HG03064 (cell line): ENCODE measurements at regions not wholly inside any gene's neighbourhood (a gene's known extent, or its start where the extent isn't known, plus 50 kb on each side); places are given as distances from the start of the nearest gene placed in this dataset.

ENCODE experiments used
- ATAC-seq: cut with Tn5 transposase; IDR thresholded peaks from one replicate; pipeline ENCODE4 v1.9.1; 2021; ENCODE audit warnings: low read depth; ENCODE audit not compliant: unreplicated experiment

GRCh38 chr18:51687845-51688585, 490.5 kb upstream of the MEX3C start:
- no peak for ATAC-seq

GRCh38 chr18:51692612-51693011, 495.1 kb upstream of the MEX3C start:
- no peak for ATAC-seq

DNA sequence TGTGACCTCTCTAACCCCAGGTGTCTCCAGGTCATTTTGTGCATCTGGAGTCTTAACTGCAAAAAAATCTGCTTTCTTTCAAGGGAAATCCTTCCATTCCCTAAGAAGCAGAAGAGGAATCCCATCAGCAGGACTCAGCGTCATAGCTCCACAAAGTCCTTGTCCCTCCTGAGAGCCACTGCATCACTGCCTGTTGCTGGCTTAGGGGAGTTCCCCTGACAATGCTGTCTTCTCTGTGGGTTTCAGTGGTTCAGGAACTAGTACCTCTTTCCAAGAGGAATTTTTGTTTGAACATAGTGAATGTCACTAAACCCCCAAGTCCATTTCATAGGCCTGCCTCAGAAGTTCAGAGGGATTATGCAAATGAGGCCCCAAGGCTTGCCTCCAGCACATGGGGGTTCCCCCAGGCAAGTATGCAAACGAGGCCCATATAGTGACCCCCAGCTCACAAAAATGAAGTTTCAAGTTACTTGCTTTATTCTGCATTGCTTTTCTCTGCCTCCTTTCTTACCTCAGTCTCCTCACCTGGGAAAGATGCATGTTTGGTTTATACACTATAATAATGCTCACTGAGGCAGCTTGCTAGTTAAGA, 513.9 kb upstream of the MEX3C start:
- no peak for ATAC-seq

DNA sequence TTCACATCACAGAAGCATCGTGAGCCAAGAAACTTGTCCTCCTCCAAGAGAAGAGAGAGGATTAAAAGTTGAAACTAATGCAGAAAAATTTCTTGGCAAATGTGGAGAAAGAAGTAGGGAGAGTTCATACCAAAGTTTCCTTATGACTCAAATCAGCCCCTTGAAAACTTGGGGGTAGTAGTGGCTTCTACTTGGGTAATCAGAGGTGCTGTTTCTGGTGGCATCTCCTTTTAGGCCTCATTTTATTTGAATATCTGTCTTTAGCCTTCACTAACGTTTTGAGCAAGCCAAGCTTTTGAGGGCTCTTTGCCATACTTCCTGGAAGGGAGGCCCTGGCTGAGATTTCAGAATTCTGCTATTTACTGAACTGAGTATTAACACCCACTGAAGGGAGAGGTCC, 515.3 kb upstream of the MEX3C start:
- no peak for ATAC-seq

DNA sequence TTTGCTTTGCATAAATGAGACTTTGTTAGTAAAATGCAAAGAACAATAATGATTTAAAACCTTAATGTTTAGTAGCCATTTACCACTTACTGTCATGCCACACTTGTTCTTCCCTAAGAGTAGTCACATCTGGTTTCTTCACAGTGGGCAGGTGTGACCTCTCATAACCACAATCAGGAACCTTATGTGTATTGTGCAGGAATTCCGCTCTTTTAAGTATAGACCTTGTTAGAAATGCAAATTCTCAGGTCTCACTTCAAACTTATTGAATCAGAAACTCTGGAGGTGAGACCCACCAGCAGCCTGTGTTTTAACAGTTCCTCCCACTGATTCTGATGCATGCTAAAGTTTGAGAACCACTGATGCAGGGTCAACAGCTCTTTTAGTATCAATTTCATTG, 518.8 kb upstream of the MEX3C start:
- no peak for ATAC-seq

- ATAC-seq = no peak
Measured at GRCh38 chr18:51721388-51721787, 523.9 kb upstream of the MEX3C start.

GRCh38 chr18:51721996-51722395, 524.5 kb upstream of the MEX3C start:
- ATAC-seq = no peak

DNA sequence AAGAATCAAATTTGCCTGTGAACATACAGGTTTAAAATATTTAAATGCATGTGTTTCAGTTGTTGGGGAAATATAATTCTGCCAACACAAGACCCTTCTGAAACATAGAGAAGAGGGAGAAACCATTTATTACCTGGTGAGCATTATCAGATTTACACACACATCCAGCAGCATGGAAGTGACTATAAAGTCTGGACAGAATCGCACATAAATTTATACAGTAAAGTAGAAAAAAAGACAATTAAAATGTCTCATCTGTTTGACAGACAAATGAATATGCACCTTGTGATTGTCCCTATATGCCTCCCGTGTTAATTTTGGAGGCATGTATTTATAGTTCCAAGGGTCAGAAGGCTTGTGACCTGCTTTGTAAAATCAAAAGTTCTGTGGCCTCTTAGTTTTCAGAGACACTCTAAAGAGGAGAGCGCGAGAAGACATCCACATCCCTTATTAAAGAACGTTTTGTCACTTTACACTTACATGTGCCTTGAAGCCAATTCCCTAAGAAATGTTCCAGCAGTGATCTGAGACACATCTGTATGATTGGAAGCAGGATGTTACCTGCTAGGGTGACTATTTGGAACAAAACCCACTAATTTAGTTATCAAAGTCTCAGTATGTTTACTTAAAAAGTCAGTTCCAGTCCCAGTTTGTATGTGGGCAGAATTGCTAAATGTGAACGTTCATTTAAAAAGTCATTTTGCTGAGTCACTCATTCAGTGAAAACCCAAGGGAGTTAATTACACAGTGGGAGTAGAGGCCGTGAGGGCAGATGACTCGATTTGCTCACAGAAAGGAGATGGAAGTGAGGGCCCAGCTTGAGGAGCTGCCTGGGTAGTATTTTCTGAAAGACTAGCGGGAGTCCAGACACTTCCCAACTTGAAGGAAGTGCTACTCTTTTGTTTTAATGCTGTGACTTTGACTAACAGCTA, 527.6 kb upstream of the MEX3C start:
- no peak for ATAC-seq

DNA sequence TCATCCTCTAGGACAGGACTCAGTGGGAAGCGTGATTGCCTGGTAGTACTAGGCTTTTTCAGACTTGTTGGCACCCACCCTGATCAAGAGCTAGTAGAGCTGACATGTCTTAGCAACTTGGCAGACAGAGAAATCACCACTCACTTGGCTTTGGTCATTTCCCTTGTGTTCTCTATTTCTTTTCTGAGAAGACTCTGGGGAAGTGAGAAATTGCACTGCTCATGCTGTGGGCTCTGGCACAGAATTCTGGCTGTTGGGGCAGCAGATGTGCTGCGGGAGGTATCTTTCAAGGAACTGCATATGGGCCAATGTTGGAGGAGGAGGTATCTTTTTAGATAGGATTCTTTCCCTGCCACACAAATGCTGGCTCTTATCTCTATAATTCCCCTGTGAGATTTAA, 529.1 kb upstream of the MEX3C start:
- no peak for ATAC-seq

GRCh38 chr18:51727780-51728179, 530.3 kb upstream of the MEX3C start:
- ATAC-seq = peak; percentile 46

GRCh38 chr18:51731070-51731469, 533.6 kb upstream of the MEX3C start:
- no peak for ATAC-seq

DNA sequence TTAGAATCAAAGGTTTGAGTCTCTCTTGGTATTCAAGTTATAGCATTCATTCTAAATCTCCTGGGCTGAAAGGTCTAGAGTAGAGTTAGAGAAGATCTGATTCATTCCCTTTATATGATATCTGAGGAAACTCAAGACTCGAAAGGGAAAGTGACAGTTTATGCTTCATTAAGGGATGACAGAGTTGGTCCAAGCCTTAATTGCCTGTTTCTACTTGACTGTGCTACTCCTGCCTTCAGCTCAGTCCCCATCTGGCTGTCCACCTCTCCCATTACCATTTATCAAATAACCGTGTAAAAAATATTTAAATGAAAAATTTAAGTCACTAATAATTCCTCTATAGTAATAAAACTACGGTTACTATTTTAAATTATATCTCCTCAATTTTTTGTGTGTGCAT, 537.1 kb upstream of the MEX3C start:
- no peak for ATAC-seq

- peak; percentile 91 for ATAC-seq
Measured at GRCh38 chr18:51739044-51739666, 541.7 kb upstream of the MEX3C start.

GRCh38 chr18:51751901-51752300, 554.4 kb upstream of the MEX3C start:
- no peak for ATAC-seq

GRCh38 chr18:51753365-51754057, 556.0 kb upstream of the MEX3C start:
- ATAC-seq = no peak

DNA sequence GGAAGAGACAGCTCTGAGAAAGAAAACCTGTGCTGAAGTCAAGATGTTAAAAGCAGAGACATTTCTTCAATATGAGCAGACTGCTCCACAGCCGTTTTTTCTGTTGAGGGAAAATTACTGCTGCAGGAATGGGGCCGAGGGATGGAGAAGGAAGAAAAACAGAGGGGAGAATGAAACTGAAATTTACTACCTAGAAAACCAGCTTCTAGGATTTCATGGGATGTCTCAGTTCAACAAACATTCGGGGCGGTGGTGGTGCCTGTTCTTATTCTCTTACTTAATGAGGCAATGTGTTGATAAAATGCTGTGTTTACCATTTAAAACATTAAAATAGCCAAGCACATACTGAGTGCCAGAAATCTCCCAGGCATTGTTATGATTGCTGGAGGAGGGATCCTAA, 557.1 kb upstream of the MEX3C start:
- no peak for ATAC-seq

GRCh38 chr18:51757255-51757924, 559.9 kb upstream of the MEX3C start:
- ATAC-seq = no peak

- ATAC-seq = no peak
Measured at GRCh38 chr18:51762373-51762772, 564.9 kb upstream of the MEX3C start.

- ATAC-seq = no peak
Measured at GRCh38 chr18:51765606-51766360, 568.3 kb upstream of the MEX3C start.
